H1 (cell line): ENCODE measurements at regions not wholly inside any gene's neighbourhood (a gene's known extent, or its start where the extent isn't known, plus 50 kb on each side); places are given as distances from the start of the nearest gene placed in this dataset.
A peak's percentile ranks its signal among the peaks of the same experiment; 100 is the strongest.

Experiments used
- CTCF ChIA-PET: fragments of 300-600 bp; sonication (Branson Sonifier 250); formaldehyde crosslinking; loops from one replicate; lab custom pipeline; 2021; ENCODE audit not compliant: partially characterized antibody; lab: Charles Lee
- POLR2A ChIA-PET: fragments of 300-600 bp; sonication (Branson Sonifier 250); formaldehyde crosslinking; loops from one replicate; lab custom pipeline; 2021; ENCODE audit warnings: inconsistent platforms; ENCODE audit not compliant: partially characterized antibody; lab: Charles Lee
- DNase-seq, 2 experiments: peaks; one replicate each; pipeline versions ENCODE4 v3.0.0 to v3.0.0-alpha.2; 2010 to 2022; ENCODE audit warnings: low spot score in 2 of 2, low read depth in 1 of 2, mixed read lengths in 1 of 2
- FAIRE-seq: peaks from 2 replicates; lab custom pipeline; 2011; peaks lifted over from hg19 to GRCh38; lab: Jason Lieb, UNC
- H2AFZ ChIP-seq: 2 replicates; pipeline ENCODE4 v1.8.1; 2012; ENCODE audit warnings: low read length, inconsistent platforms
- H2AK5ac ChIP-seq: 2 replicates; pipeline ENCODE4 v1.6.1; 2013; ENCODE audit warnings: low read depth, low read length
- H2BK120ac ChIP-seq: replicated peaks from 2 replicates; pipeline ENCODE3; 2013; ENCODE audit warnings: low read depth, low read length, inconsistent platforms
- H2BK12ac ChIP-seq: 2 replicates; pipeline ENCODE4 v1.6.1; 2013; ENCODE audit warnings: low read depth, low read length
- H2BK15ac ChIP-seq: 2 replicates; pipeline ENCODE4 v1.6.1; 2013; ENCODE audit warnings: low read length
- H2BK20ac ChIP-seq: 2 replicates; pipeline ENCODE4 v1.6.1; 2013; ENCODE audit warnings: low read length
- H2BK5ac ChIP-seq: 2 replicates; pipeline ENCODE4 v1.6.1; 2013; ENCODE audit warnings: low read depth, low read length
- H3K14ac ChIP-seq: 2 replicates; pipeline ENCODE4 v1.6.1; 2013; ENCODE audit warnings: inconsistent platforms; ENCODE audit not compliant: insufficient read length
- H3K18ac ChIP-seq: 2 replicates; pipeline ENCODE4 v1.6.1; 2013; ENCODE audit warnings: low read length; ENCODE audit errors: extremely low read depth
- H3K23ac ChIP-seq: 2 replicates; pipeline ENCODE4 v1.6.1; 2013; ENCODE audit warnings: inconsistent platforms; ENCODE audit not compliant: insufficient read length
- H3K23me2 ChIP-seq: 2 replicates; pipeline ENCODE4 v1.6.1; 2013; ENCODE audit warnings: low read depth, low read length
- H3K27ac ChIP-seq: 2 replicates; pipeline ENCODE4 v1.6.1; 2011; ENCODE audit warnings: low read depth, low read length, inconsistent platforms
- H3K27me3 ChIP-seq, 4 experiments: replicated peaks in 1 of 4; 1 replicate in 1 of 4; 2 replicates in 3 of 4; pipeline versions ENCODE4 v1.6.1 to v1.8.1; 2011 to 2013; ENCODE audit warnings: low read length in 3 of 4, mild to moderate bottlenecking in 3 of 4, inconsistent platforms in 2 of 4, mixed read lengths in 2 of 4, moderate library complexity in 1 of 4; ENCODE audit not compliant: control insufficient read depth in 3 of 4, insufficient read depth in 3 of 4; ENCODE audit errors: extremely low read depth in 1 of 4
- H3K36me3 ChIP-seq, 4 experiments: 2 replicates each; pipeline versions ENCODE4 v1.6.1 to v1.8.1; 2011 to 2013; ENCODE audit warnings: mild to moderate bottlenecking in 4 of 4, low read length in 3 of 4, moderate library complexity in 2 of 4, control low read depth in 1 of 4, inconsistent platforms in 1 of 4; ENCODE audit not compliant: insufficient read depth in 4 of 4, control insufficient read depth in 2 of 4
- H3K4ac ChIP-seq: replicated peaks from 2 replicates; pipeline ENCODE3; 2013; ENCODE audit warnings: low read length, low read depth, mixed read lengths, inconsistent platforms; ENCODE audit not compliant: insufficient read length
- H3K4me1 ChIP-seq, 4 experiments: replicated peaks in 1 of 4; 1 replicate in 1 of 4; 2 replicates in 3 of 4; pipeline versions ENCODE4 v1.6.1 to v1.8.1; 2011 to 2013; ENCODE audit warnings: low read length in 3 of 4, inconsistent platforms in 2 of 4, mixed read lengths in 1 of 4; ENCODE audit not compliant: insufficient read depth in 4 of 4, control insufficient read depth in 3 of 4
- H3K4me2 ChIP-seq, 2 experiments: 2 replicates each; pipeline versions ENCODE4 v1.6.1 to v1.8.1; 2011 to 2013; ENCODE audit warnings: low read depth in 2 of 2, low read length in 2 of 2, control low read depth in 1 of 2, inconsistent platforms in 1 of 2, mild to moderate bottlenecking in 1 of 2; ENCODE audit not compliant: insufficient read depth in 1 of 2
- H3K4me3 ChIP-seq, 4 experiments: fragments of 200-600, 300-600 bp in 1 of 4; sonication (generic), shearing (Covaris generic), sonication (Bioruptor Twin) in 1 of 4; 2 replicates each; pipeline versions ENCODE4 v1.5.1 to v1.8.1; 2011 to 2016; ENCODE audit warnings: low read length in 4 of 4, low read depth in 3 of 4, control low read depth in 2 of 4, inconsistent platforms in 2 of 4, mild to moderate bottlenecking in 2 of 4, mixed read lengths in 1 of 4, moderate library complexity in 1 of 4; ENCODE audit not compliant: insufficient read depth in 2 of 4; ENCODE audit errors: extremely low read depth in 1 of 4
- H3K56ac ChIP-seq: replicated peaks from 2 replicates; pipeline ENCODE3; 2013; ENCODE audit warnings: low read depth, mild to moderate bottlenecking, mixed read lengths, low read length, inconsistent platforms; ENCODE audit not compliant: insufficient read length
- H3K79me1 ChIP-seq: 2 replicates; pipeline ENCODE4 v1.6.1; 2013; ENCODE audit warnings: low read depth, low read length, control low read depth
- H3K79me2 ChIP-seq, 2 experiments: 2 replicates each; pipeline versions ENCODE4 v1.6.1 to v1.8.1; 2012 to 2013; ENCODE audit warnings: low read length in 2 of 2, mild to moderate bottlenecking in 2 of 2, inconsistent platforms in 1 of 2; ENCODE audit not compliant: insufficient read depth in 2 of 2, control insufficient read depth in 1 of 2
- H3K9ac ChIP-seq, 4 experiments: replicated peaks in 1 of 4; 1 replicate in 1 of 4; 2 replicates in 3 of 4; pipeline versions ENCODE4 v1.6.1 to v1.8.1; 2011 to 2013; ENCODE audit warnings: low read depth in 3 of 4, low read length in 3 of 4, control low read depth in 2 of 4, mild to moderate bottlenecking in 2 of 4, moderate library complexity in 2 of 4, inconsistent platforms in 1 of 4; ENCODE audit errors: extremely low read depth in 1 of 4
- H3K9me3 ChIP-seq, 2 experiments: 2 replicates each; pipeline versions ENCODE4 v1.6.1 to v1.8.1; 2012 to 2013; ENCODE audit warnings: mild to moderate bottlenecking in 2 of 2, moderate library complexity in 2 of 2, control low read depth in 1 of 2, inconsistent platforms in 1 of 2, low read depth in 1 of 2, low read length in 1 of 2, mixed read lengths in 1 of 2; ENCODE audit not compliant: insufficient read depth in 2 of 2
- H4K20me1 ChIP-seq, 2 experiments: replicated peaks in 1 of 2; 2 replicates each; pipeline versions ENCODE3 to v1.8.1; 2011 to 2013; ENCODE audit warnings: inconsistent platforms in 2 of 2, low read length in 2 of 2, mild to moderate bottlenecking in 1 of 2; ENCODE audit not compliant: insufficient read depth in 2 of 2, control insufficient read depth in 1 of 2
- H4K5ac ChIP-seq: 2 replicates; pipeline ENCODE4 v1.6.1; 2013; ENCODE audit warnings: low read length, low read depth, mixed read lengths, inconsistent platforms; ENCODE audit not compliant: insufficient read length
- H4K8ac ChIP-seq: 2 replicates; pipeline ENCODE4 v1.8.0; 2013; ENCODE audit warnings: mild to moderate bottlenecking, moderate library complexity, low read length, inconsistent platforms; ENCODE audit not compliant: insufficient read depth; ENCODE audit errors: extremely low read depth
- H4K91ac ChIP-seq: replicated peaks from 2 replicates; pipeline ENCODE3; 2013; ENCODE audit warnings: low read length, mixed read lengths, inconsistent platforms; ENCODE audit not compliant: insufficient read length
- ATF2 ChIP-seq: IDR thresholded peaks from 2 replicates; pipeline ENCODE4 v1.6.1; 2012; ENCODE audit warnings: low read length, inconsistent platforms
- BACH1 ChIP-seq: IDR thresholded peaks from 2 replicates; pipeline ENCODE4 v1.6.1; 2012; ENCODE audit warnings: low read length, improper control_type of control experiment
- BRCA1 ChIP-seq: IDR thresholded peaks from 2 replicates; pipeline ENCODE4 v1.6.1; 2012; ENCODE audit warnings: low read depth, low read length, improper control_type of control experiment
- RAD21 ChIP-seq, 2 experiments: IDR thresholded peaks in 1 of 2; conservative IDR thresholded peaks in 1 of 2; 2 replicates each; pipeline ENCODE4 v1.6.1; 2011; ENCODE audit warnings: low read depth in 2 of 2, low read length in 2 of 2, improper control_type of control experiment in 1 of 2, inconsistent platforms in 1 of 2, mild to moderate bottlenecking in 1 of 2, moderate library complexity in 1 of 2
- RNF2 ChIP-seq: fragments of 200-900, 300-1000 bp; sonication (generic); IDR thresholded peaks from 2 replicates; pipeline ENCODE4 v1.7.1; 2016; ENCODE audit warnings: borderline replicate concordance, low read depth, mild to moderate bottlenecking, antibody characterized with exemption, low read length; ENCODE audit not compliant: poor library complexity, severe bottlenecking; ENCODE audit errors: missing control alignments
- WGBS, 2 experiments: shearing (Covaris generic) in 1 of 2; methylation state at CpG; one replicate each; pipeline versions ENCODE4 v1.1.6 to v1.1.7; 2013 to 2015; ENCODE audit warnings: low lambda C conversion rate in 2 of 2, mixed read lengths in 2 of 2, inconsistent platforms in 1 of 2, low coverage in 1 of 2, missing lambda C conversion rate in 1 of 2; ENCODE audit not compliant: insufficient replicate concordance in 2 of 2, insufficient coverage in 1 of 2, insufficient read length in 1 of 2; ENCODE audit errors: extremely low coverage in 1 of 2, missing lambda C conversion rate in 1 of 2; 5-methylcytosine and 5-hydroxymethylcytosine counted together
- TF ChIP-seq, protein P1 (sequence below): IDR thresholded peaks from 2 replicates; pipeline ENCODE4 v1.6.1; 2011; ENCODE audit warnings: low read depth, mild to moderate bottlenecking, low read length; ENCODE audit not compliant: insufficient read depth
- TF ChIP-seq, protein P2 (sequence below), 3 experiments: IDR thresholded peaks; 1 replicate in 2 of 3; 2 replicates in 1 of 3; pipeline versions ENCODE4 v1.5.1 to v1.6.1; 2011; ENCODE audit warnings: low read length in 3 of 3, mild to moderate bottlenecking in 3 of 3, inconsistent platforms in 2 of 3, low read depth in 1 of 3, moderate library complexity in 1 of 3; ENCODE audit not compliant: insufficient read depth in 1 of 3; ENCODE audit errors: control extremely low read depth in 1 of 3

GRCh38 chr12:47602949-47603558, 102.8 kb downstream of the RPAP3 start:
- Histone ChIP-seq H3K14ac (no peak overlapping the region), H2BK120ac (no peak overlapping the region), H3K9me3 (peaks cover 17 to 25% of the 10 kb centered on the region in 2 experiments), H3K27ac (no peak overlapping the region), H4K8ac (no peak overlapping the region), H3K27me3 (no peaks in the 10 kb centered on the region), H3K23ac (no peak overlapping the region), H3K18ac (no peak overlapping the region), H3K9ac (no peak overlapping the region), H3K23me2 (no peaks in the 10 kb centered on the region), H3K36me3 (no peaks in the 10 kb centered on the region; a peak in 1 of 8 replicates), H4K5ac (no peak overlapping the region), H3K79me1 (no peaks in the 10 kb centered on the region), H2BK20ac (no peak overlapping the region), H3K56ac (no peak overlapping the region), H2AK5ac (no peak overlapping the region), H3K4ac (no peak overlapping the region), H2AFZ (no peak overlapping the region), H4K20me1 (no peaks in the 10 kb centered on the region), H3K4me3 (no peak overlapping the region), H4K91ac (no peak overlapping the region), H2BK12ac (no peak overlapping the region), H2BK15ac (no peak overlapping the region), H3K4me2 (no peak overlapping the region), H2BK5ac (no peak overlapping the region), H3K79me2 (no peaks in the 10 kb centered on the region), H3K4me1 (no peaks in the 10 kb centered on the region)
- FAIRE-seq = no peak
- TF ChIP-seq RAD21 (IDR thresholded peaks at IDR 0.05 in 1 of 2, conservative IDR thresholded peaks at IDR 0.05 in 1 of 2; ENCODE audit: low read depth in 2 of 2, low read length in 2 of 2) = peak; percentile 14 to 26; a peak in 2 of 4 replicates
- no peak for TF ChIP-seq BRCA1
- TF ChIP-seq ATF2 = no peak
- TF ChIP-seq, protein P1, sequence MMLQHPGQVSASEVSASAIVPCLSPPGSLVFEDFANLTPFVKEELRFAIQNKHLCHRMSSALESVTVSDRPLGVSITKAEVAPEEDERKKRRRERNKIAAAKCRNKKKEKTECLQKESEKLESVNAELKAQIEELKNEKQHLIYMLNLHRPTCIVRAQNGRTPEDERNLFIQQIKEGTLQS = no peak
- no peak for TF ChIP-seq BACH1
- TF ChIP-seq RNF2 = no peak
- TF ChIP-seq, protein P2, sequence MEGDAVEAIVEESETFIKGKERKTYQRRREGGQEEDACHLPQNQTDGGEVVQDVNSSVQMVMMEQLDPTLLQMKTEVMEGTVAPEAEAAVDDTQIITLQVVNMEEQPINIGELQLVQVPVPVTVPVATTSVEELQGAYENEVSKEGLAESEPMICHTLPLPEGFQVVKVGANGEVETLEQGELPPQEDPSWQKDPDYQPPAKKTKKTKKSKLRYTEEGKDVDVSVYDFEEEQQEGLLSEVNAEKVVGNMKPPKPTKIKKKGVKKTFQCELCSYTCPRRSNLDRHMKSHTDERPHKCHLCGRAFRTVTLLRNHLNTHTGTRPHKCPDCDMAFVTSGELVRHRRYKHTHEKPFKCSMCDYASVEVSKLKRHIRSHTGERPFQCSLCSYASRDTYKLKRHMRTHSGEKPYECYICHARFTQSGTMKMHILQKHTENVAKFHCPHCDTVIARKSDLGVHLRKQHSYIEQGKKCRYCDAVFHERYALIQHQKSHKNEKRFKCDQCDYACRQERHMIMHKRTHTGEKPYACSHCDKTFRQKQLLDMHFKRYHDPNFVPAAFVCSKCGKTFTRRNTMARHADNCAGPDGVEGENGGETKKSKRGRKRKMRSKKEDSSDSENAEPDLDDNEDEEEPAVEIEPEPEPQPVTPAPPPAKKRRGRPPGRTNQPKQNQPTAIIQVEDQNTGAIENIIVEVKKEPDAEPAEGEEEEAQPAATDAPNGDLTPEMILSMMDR (IDR thresholded peaks at IDR 0.05; ENCODE audit: control extremely low read depth in 1 of 3, insufficient read depth in 1 of 3, low read depth in 1 of 3, low read length in 3 of 3) = peak in 1 of 3 experiments; percentile 21; a peak in 1 of 4 replicates
- DNase-seq = no peak
- 92% methylated on average over 10 of the region's 11 CpGs; no CpG with 5 or more reads in 1 of the 2 experiments for WGBS, 2 experiments
- ChIA-PET POLR2A (no interaction called here), CTCF (interaction anchor here (0.9 to 1.9 kb wide), 6 partner anchors 10 to 82 kb away, joined by 3 to 9 read pairs (median 4); no protein-coding TSS in a partner anchor)
